Activated CD8-positive, alpha-beta T cell treated with anti-CD3 and anti-CD28 coated beads for 36 hours (primary cell): ENCODE measurements at regions not wholly inside any gene's neighbourhood (a gene's known extent, or its start where the extent isn't known, plus 50 kb on each side); places are given as distances from the start of the nearest gene placed in this dataset.

Experiments used
- ATAC-seq: fragments of 200-7000 bp; cut with Tn5 transposase; one replicate; pipeline ENCODE4 v1.10.0; 2021; ENCODE audit warnings: mild to moderate bottlenecking, moderate library complexity
- CTCF ChIA-PET: fragments of 350-600 bp; sonication (Branson Sonifier 250); formaldehyde crosslinking; loops from one replicate; lab custom pipeline; 2021; ENCODE audit warnings: antibody characterized with exemption; lab: Charles Lee
- POLR2A ChIA-PET: fragments of 350-600 bp; sonication (Branson Sonifier 250); formaldehyde crosslinking; loops from one replicate; lab custom pipeline; 2021; ENCODE audit warnings: antibody characterized with exemption; lab: Charles Lee
- DNase-seq: peaks from one replicate; pipeline ENCODE4 v3.0.0-alpha.2; 2020
- H3K27ac Mint-ChIP-seq: one replicate; pipeline ENCODE4 v1.8.0; 2021; ENCODE audit warnings: mild to moderate bottlenecking, mixed read lengths
- H3K27me3 Mint-ChIP-seq: one replicate; pipeline ENCODE4 v1.8.0; 2021; ENCODE audit warnings: mixed read lengths
- H3K36me3 Mint-ChIP-seq: one replicate; pipeline ENCODE4 v1.8.0; 2021; ENCODE audit warnings: low read depth, mixed read lengths
- H3K4me1 Mint-ChIP-seq: one replicate; pipeline ENCODE4 v1.8.0; 2021; ENCODE audit warnings: low read depth, mixed read lengths
- H3K4me3 Mint-ChIP-seq: one replicate; pipeline ENCODE4 v1.8.0; 2021; ENCODE audit warnings: mild to moderate bottlenecking, moderate library complexity, mixed read lengths
- H3K9me3 Mint-ChIP-seq: one replicate; pipeline ENCODE4 v1.8.0; 2021; ENCODE audit warnings: mixed read lengths
- CTCF ChIP-seq: fragments of 200-600 bp; IDR thresholded peaks from one replicate; pipeline ENCODE4 v1.8.0; 2022; ENCODE audit warnings: antibody characterized with exemption, mild to moderate bottlenecking
- intact Hi-C: fragments of 100-400 bp; cut with micrococcal nuclease; formaldehyde crosslinking; loops from one replicate; pipeline ENCODE4 v1.10.0; 2022

GRCh38 chr6:66355471-66355870 lies 648.4 kb upstream of the EYS start:
- intact Hi-C loops, result no loop called here
- Mint-ChIP-seq H3K36me3 (no peaks in the 10 kb centered on the region), H3K27ac (no peak overlapping the region), H3K4me1 (no peaks in the 10 kb centered on the region), H3K9me3 (peaks cover 4% of the 10 kb centered on the region), H3K4me3 (no peak overlapping the region), H3K27me3 (no peaks in the 10 kb centered on the region)
- DNase-seq (no peak), ATAC-seq (no peak)
- ChIA-PET POLR2A (no interaction called here), CTCF (no interaction called here)
- TF ChIP-seq CTCF, result no peak

GRCh38 chr6:66344796-66345195 lies 637.8 kb upstream of the EYS start:
- intact Hi-C loops, result no loop called here
- DNase-seq (no peak), ATAC-seq (no peak)
- H3K27me3 Mint-ChIP-seq, result no peaks in the 10 kb centered on the region
- H3K9me3 Mint-ChIP-seq, result peaks cover 11% of the 10 kb centered on the region
- TF ChIP-seq CTCF, result no peak
- H3K27ac Mint-ChIP-seq, result no peak overlapping the region
- ChIA-PET CTCF (no interaction called here), POLR2A (no interaction called here)
- no peak overlapping the region for H3K4me3 Mint-ChIP-seq
- no peaks in the 10 kb centered on the region for H3K36me3 Mint-ChIP-seq
- no peaks in the 10 kb centered on the region for H3K4me1 Mint-ChIP-seq

- intact Hi-C loops, result no loop called here
- CTCF ChIA-PET, result no interaction called here
- no peak for DNase-seq
Observed at GRCh38 chr6:66340736-66341135, 633.7 kb upstream of the EYS start.

GRCh38 chr6:66336176-66336575 lies 629.1 kb upstream of the EYS start:
- H3K36me3 Mint-ChIP-seq, result no peaks in the 10 kb centered on the region
- H3K4me3 Mint-ChIP-seq, result no peak overlapping the region
- ChIA-PET POLR2A (no interaction called here), CTCF (no interaction called here)
- intact Hi-C loops, result no loop called here
- no peak overlapping the region for H3K27ac Mint-ChIP-seq
- H3K9me3 Mint-ChIP-seq, result peaks cover 2% of the 10 kb centered on the region
- no peaks in the 10 kb centered on the region for H3K4me1 Mint-ChIP-seq
- DNase-seq (no peak), ATAC-seq (no peak)
- TF ChIP-seq CTCF, result no peak
- H3K27me3 Mint-ChIP-seq, result no peaks in the 10 kb centered on the region

More at GRCh38 chr6:66340736-66341135, 633.7 kb upstream of the EYS start:
- Mint-ChIP-seq H3K9me3 (peaks cover 11% of the 10 kb centered on the region), H3K4me3 (no peak overlapping the region), H3K27ac (no peak overlapping the region), H3K4me1 (no peaks in the 10 kb centered on the region), H3K27me3 (no peaks in the 10 kb centered on the region), H3K36me3 (no peaks in the 10 kb centered on the region)
- POLR2A ChIA-PET, result no interaction called here
- no peak for TF ChIP-seq CTCF
- no peak for ATAC-seq

GRCh38 chr6:66328200-66328599 lies 621.2 kb upstream of the EYS start:
- CTCF ChIA-PET, result no interaction called here
- ATAC-seq (no peak), DNase-seq (no peak)
- POLR2A ChIA-PET, result no interaction called here
- no peaks in the 10 kb centered on the region for H3K4me1 Mint-ChIP-seq
- intact Hi-C loops, result no loop called here
- H3K9me3 Mint-ChIP-seq, result peaks cover 7% of the 10 kb centered on the region
- H3K36me3 Mint-ChIP-seq, result no peaks in the 10 kb centered on the region
- no peak overlapping the region for H3K27ac Mint-ChIP-seq
- no peak for TF ChIP-seq CTCF
- no peaks in the 10 kb centered on the region for H3K27me3 Mint-ChIP-seq
- H3K4me3 Mint-ChIP-seq, result no peak overlapping the region
